Mesenchymal stem cell (in vitro differentiated cells and primary cell): ENCODE measurements at regions not wholly inside any gene's neighbourhood (a gene's known extent, or its start where the extent isn't known, plus 50 kb on each side); places are given as distances from the start of the nearest gene placed in this dataset.

Experiments used
- DNase-seq: peaks from one replicate; pipeline ENCODE4 v3.0.0-alpha.2; 2013
- H2AFZ ChIP-seq: one replicate; pipeline ENCODE4 v1.6.1; 2013; ENCODE audit warnings: low read depth, mild to moderate bottlenecking, control low read depth, inconsistent platforms, low read length, moderate library complexity
- H2AK5ac ChIP-seq: 2 replicates; pipeline ENCODE4 v1.6.1; 2013; ENCODE audit warnings: low read length, moderate library complexity, mild to moderate bottlenecking, inconsistent platforms; ENCODE audit not compliant: severe bottlenecking
- H2BK120ac ChIP-seq: one replicate; pipeline ENCODE4 v1.6.1; 2013; ENCODE audit warnings: low read depth, mild to moderate bottlenecking, inconsistent platforms, low read length, moderate library complexity
- H2BK12ac ChIP-seq, 2 experiments: one replicate each; pipeline ENCODE4 v1.6.1; 2013; ENCODE audit warnings: inconsistent platforms in 2 of 2, low read length in 2 of 2, mild to moderate bottlenecking in 2 of 2, moderate library complexity in 2 of 2, control low read depth in 1 of 2
- H2BK15ac ChIP-seq: one replicate; pipeline ENCODE4 v1.6.1; 2013; ENCODE audit warnings: mild to moderate bottlenecking, low read depth, inconsistent platforms; ENCODE audit not compliant: poor library complexity, severe bottlenecking
- H2BK5ac ChIP-seq: 2 replicates; pipeline ENCODE4 v1.6.1; 2013; ENCODE audit warnings: low read depth, mild to moderate bottlenecking, low read length, control low read depth, inconsistent platforms; ENCODE audit not compliant: poor library complexity, severe bottlenecking
- H3K14ac ChIP-seq, 2 experiments: one replicate each; pipeline ENCODE4 v1.6.1; 2013; ENCODE audit warnings: inconsistent platforms in 2 of 2, low read length in 2 of 2, control low read depth in 1 of 2, mild to moderate bottlenecking in 1 of 2, moderate library complexity in 1 of 2
- H3K18ac ChIP-seq, 2 experiments: one replicate each; pipeline ENCODE4 v1.6.1; 2013; ENCODE audit warnings: inconsistent platforms in 2 of 2, low read length in 2 of 2, control low read depth in 1 of 2, low read depth in 1 of 2, mild to moderate bottlenecking in 1 of 2
- H3K23ac ChIP-seq, 2 experiments: one replicate each; pipeline ENCODE4 v1.6.1; 2013; ENCODE audit warnings: inconsistent platforms in 2 of 2, low read length in 2 of 2, mild to moderate bottlenecking in 2 of 2, moderate library complexity in 2 of 2, control low read depth in 1 of 2
- H3K27ac ChIP-seq: 2 replicates; pipeline ENCODE4 v1.5.1; 2013; ENCODE audit warnings: mild to moderate bottlenecking, moderate library complexity, low read length, control low read depth, inconsistent platforms; ENCODE audit not compliant: poor library complexity, severe bottlenecking
- H3K27me3 ChIP-seq, 2 experiments: 2 replicates each; pipeline versions ENCODE4 v1.6.1 to v1.7.0; 2013; ENCODE audit warnings: low read length in 2 of 2, mild to moderate bottlenecking in 2 of 2, moderate library complexity in 2 of 2, control low read depth in 1 of 2, inconsistent platforms in 1 of 2; ENCODE audit not compliant: control insufficient read depth in 1 of 2, insufficient read depth in 1 of 2
- H3K36me3 ChIP-seq, 2 experiments: 2 replicates each; pipeline versions ENCODE4 v1.6.1 to v1.7.0; 2013; ENCODE audit warnings: low read length in 2 of 2, control low read depth in 1 of 2, inconsistent platforms in 1 of 2, low read depth in 1 of 2, mild to moderate bottlenecking in 1 of 2; ENCODE audit not compliant: insufficient read depth in 2 of 2, control insufficient read depth in 1 of 2
- H3K4ac ChIP-seq, 2 experiments: one replicate each; pipeline ENCODE4 v1.6.1; 2013; ENCODE audit warnings: inconsistent platforms in 2 of 2, low read length in 2 of 2, mild to moderate bottlenecking in 2 of 2, moderate library complexity in 2 of 2, control low read depth in 1 of 2, low read depth in 1 of 2
- H3K4me1 ChIP-seq: 2 replicates; pipeline ENCODE4 v1.6.1; 2013; ENCODE audit warnings: low read depth, low read length, control low read depth; ENCODE audit not compliant: control insufficient read depth, insufficient read depth
- H3K4me2 ChIP-seq: 2 replicates; pipeline ENCODE4 v1.6.1; 2013; ENCODE audit warnings: low read length, mild to moderate bottlenecking, inconsistent platforms; ENCODE audit not compliant: poor library complexity, severe bottlenecking
- H3K4me3 ChIP-seq, 2 experiments: 2 replicates each; pipeline versions ENCODE4 v1.5.1 to v1.7.0; 2013; ENCODE audit warnings: low read length in 2 of 2, mild to moderate bottlenecking in 2 of 2, control low read depth in 1 of 2, low read depth in 1 of 2; ENCODE audit not compliant: insufficient read depth in 1 of 2
- H3K79me1 ChIP-seq: replicated peaks from 2 replicates; pipeline ENCODE4 v1.6.1; 2013; ENCODE audit warnings: mild to moderate bottlenecking, control low read depth, low read length, inconsistent platforms; ENCODE audit not compliant: poor library complexity, severe bottlenecking
- H3K9ac ChIP-seq: 2 replicates; pipeline ENCODE4 v1.7.0; 2013; ENCODE audit warnings: mild to moderate bottlenecking, low read length, moderate library complexity
- H3K9me3 ChIP-seq: 2 replicates; pipeline ENCODE4 v1.7.0; 2013; ENCODE audit warnings: mild to moderate bottlenecking, low read length; ENCODE audit not compliant: control insufficient read depth
- H4K8ac ChIP-seq: one replicate; pipeline ENCODE4 v1.6.1; 2013; ENCODE audit warnings: inconsistent platforms, mild to moderate bottlenecking, low read length, moderate library complexity
- H4K91ac ChIP-seq: one replicate; pipeline ENCODE4 v1.6.1; 2013; ENCODE audit warnings: mild to moderate bottlenecking, low read length, inconsistent platforms
- WGBS: methylation state at CpG from one replicate; pipeline ENCODE4 v1.1.7; 2013; ENCODE audit warnings: mixed read lengths; 5-methylcytosine and 5-hydroxymethylcytosine counted together

DNA sequence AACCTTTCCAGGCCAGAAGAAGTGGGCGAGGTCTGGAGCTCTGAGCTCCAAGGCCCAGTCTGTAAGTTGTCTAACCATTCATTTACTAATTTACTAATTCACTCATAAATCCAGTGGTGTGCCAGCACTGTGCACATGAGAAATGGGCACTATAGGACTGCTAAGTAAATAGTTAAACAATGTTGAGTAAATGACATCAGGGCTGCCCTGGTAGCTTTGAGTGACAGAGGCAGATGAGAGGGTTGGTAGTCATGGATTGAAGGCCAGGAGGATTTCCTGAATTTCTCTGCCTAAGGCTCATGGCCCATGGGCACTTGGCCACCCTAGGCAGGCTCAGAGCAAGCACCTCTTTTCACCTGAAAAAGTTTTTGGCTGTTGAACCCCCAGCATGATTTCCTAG is 216.9 kb upstream of the RXFP2 start:
- H3K4me2 ChIP-seq, result no peak overlapping the region
- no peak overlapping the region for H2BK5ac ChIP-seq
- H4K8ac ChIP-seq, result no peak overlapping the region
- no peak overlapping the region for H3K23ac ChIP-seq
- H3K4ac ChIP-seq, result no peak overlapping the region
- no peaks in the 10 kb centered on the region for H3K9me3 ChIP-seq
- H2BK12ac ChIP-seq, result no peak overlapping the region
- no peak overlapping the region for H3K14ac ChIP-seq
- no peak overlapping the region for H2BK120ac ChIP-seq
- H3K18ac ChIP-seq, result no peak overlapping the region
- no peak overlapping the region for H3K9ac ChIP-seq
- DNase-seq, result no peak
- no peaks in the 10 kb centered on the region for H3K36me3 ChIP-seq
- H2AFZ ChIP-seq, result no peak overlapping the region
- no peaks in the 10 kb centered on the region for H3K4me1 ChIP-seq
- H3K27ac ChIP-seq, result no peak overlapping the region
- no peak overlapping the region for H3K4me3 ChIP-seq
- no peaks in the 10 kb centered on the region for H3K79me1 ChIP-seq
- no peak overlapping the region for H2BK15ac ChIP-seq
- H3K27me3 ChIP-seq, result peaks cover 0 to 9% of the 10 kb centered on the region in 2 experiments
- H4K91ac ChIP-seq, result no peak overlapping the region
- no peak overlapping the region for H2AK5ac ChIP-seq
- WGBS, result 94% methylated on average over 1 of the region's 1 CpG

DNA sequence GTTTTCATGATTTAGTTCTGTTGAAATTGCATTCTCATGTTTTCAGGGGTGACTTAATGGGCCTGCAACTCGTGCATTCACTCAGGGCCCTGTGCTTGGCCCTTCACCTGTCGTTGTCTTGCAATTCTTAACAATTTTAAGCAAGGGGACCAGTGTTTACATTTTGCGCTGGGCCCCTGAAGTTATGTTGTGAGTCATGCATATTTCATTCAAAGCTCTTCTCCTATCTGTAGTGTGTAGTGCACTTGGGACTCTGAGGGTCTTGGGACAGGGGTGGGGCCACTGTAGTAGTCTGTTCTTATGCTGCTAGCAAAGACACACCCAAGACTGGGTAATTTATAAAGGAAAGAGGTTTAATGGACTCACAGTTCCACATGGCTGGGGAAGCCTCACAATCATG is 211.2 kb upstream of the RXFP2 start:
- Histone ChIP-seq H3K14ac (no peak overlapping the region), H3K4ac (no peak overlapping the region), H3K27ac (no peak overlapping the region), H3K4me2 (no peak overlapping the region), H2AFZ (no peak overlapping the region), H3K9ac (no peak overlapping the region), H4K8ac (no peak overlapping the region), H3K9me3 (peaks cover under 1% of the 10 kb centered on the region), H2BK5ac (no peak overlapping the region), H2BK15ac (no peak overlapping the region), H2BK12ac (no peak overlapping the region), H2BK120ac (no peak overlapping the region), H3K27me3 (no peaks in the 10 kb centered on the region), H4K91ac (no peak overlapping the region), H3K79me1 (no peaks in the 10 kb centered on the region), H3K18ac (no peak overlapping the region), H3K36me3 (no peaks in the 10 kb centered on the region), H3K4me3 (no peak overlapping the region), H3K23ac (no peak overlapping the region), H2AK5ac (no peak overlapping the region), H3K4me1 (no peaks in the 10 kb centered on the region)
- DNase-seq, result no peak
- 15% methylated on average over 3 of the region's 3 CpGs for WGBS

DNA sequence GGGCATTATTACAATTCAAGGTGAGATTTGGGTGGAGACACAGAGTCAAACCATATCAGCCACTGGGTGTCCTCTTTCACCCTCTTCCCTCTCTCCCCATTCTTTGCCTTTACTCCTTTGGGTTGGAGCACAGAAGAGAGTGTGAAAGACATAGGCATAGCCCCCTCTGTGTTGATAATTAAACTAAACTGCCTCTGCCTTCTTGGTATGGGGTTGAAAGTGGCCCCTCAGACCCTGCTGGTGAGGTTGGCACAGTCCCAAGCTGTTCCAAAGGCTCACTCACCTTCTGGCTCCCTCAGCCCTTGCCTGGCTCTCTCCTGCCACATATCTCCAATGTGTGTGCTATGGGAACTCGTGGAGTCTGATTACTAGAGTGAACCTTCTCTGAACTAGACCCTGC is 210.6 kb upstream of the RXFP2 start:
- WGBS, result 58% methylated on average over 1 of the region's 1 CpG

DNA sequence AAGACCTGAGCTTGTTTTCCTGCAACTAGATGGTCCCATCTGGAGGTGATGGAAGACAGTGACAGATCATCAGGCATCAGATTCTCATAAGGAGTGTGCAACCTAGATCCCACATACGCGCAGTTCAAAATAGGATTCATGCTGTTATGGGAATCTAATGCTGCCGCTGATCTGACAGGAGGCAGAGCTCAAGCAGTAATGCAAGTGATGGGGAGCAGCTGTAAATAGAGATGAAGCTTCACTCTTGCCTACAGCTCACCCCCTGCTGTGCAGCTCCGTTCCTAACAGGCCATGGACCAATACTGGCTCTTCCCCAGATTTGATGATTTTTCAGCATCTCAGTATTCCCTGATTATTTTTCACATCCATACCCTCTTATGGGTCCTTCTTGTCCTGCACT is 208.4 kb upstream of the RXFP2 start:
- H3K23ac ChIP-seq, result no peak overlapping the region
- peaks cover 6% of the 10 kb centered on the region for H3K9me3 ChIP-seq
- H4K91ac ChIP-seq, result no peak overlapping the region
- H3K27ac ChIP-seq, result no peak overlapping the region
- H2AK5ac ChIP-seq, result no peak overlapping the region
- no peaks in the 10 kb centered on the region for H3K4me1 ChIP-seq
- no peak overlapping the region for H3K4me2 ChIP-seq
- no peak overlapping the region for H2AFZ ChIP-seq
- H3K4me3 ChIP-seq, result no peak overlapping the region
- H3K36me3 ChIP-seq, result no peaks in the 10 kb centered on the region
- H4K8ac ChIP-seq, result no peak overlapping the region
- H2BK120ac ChIP-seq, result no peak overlapping the region
- H3K18ac ChIP-seq, result no peak overlapping the region
- no peak overlapping the region for H3K14ac ChIP-seq
- no peak overlapping the region for H3K4ac ChIP-seq
- no peak overlapping the region for H2BK12ac ChIP-seq
- DNase-seq, result no peak
- H3K9ac ChIP-seq, result no peak overlapping the region
- no peak overlapping the region for H2BK5ac ChIP-seq
- H3K79me1 ChIP-seq, result no peaks in the 10 kb centered on the region
- H2BK15ac ChIP-seq, result no peak overlapping the region
- peaks cover 0 to 3% of the 10 kb centered on the region in 2 experiments for H3K27me3 ChIP-seq
- 90% methylated on average over 4 of the region's 4 CpGs for WGBS

More for the DNA sequence above, 210.6 kb upstream of the RXFP2 start:
- H3K18ac ChIP-seq, result no peak overlapping the region
- no peaks in the 10 kb centered on the region for H3K27me3 ChIP-seq
- H3K79me1 ChIP-seq, result no peaks in the 10 kb centered on the region
- H4K8ac ChIP-seq, result no peak overlapping the region
- H2BK12ac ChIP-seq, result no peak overlapping the region
- H2BK120ac ChIP-seq, result no peak overlapping the region
- no peak overlapping the region for H3K9ac ChIP-seq
- no peak overlapping the region for H4K91ac ChIP-seq
- DNase-seq, result no peak
- no peak overlapping the region for H3K27ac ChIP-seq
- no peak overlapping the region for H3K4me2 ChIP-seq
- no peak overlapping the region for H3K4ac ChIP-seq
- H3K36me3 ChIP-seq, result no peaks in the 10 kb centered on the region
- no peak overlapping the region for H3K4me3 ChIP-seq
- H2BK15ac ChIP-seq, result no peak overlapping the region
- no peak overlapping the region for H3K23ac ChIP-seq
- H3K4me1 ChIP-seq, result no peaks in the 10 kb centered on the region
- H3K14ac ChIP-seq, result no peak overlapping the region
- no peak overlapping the region for H2BK5ac ChIP-seq
- peaks cover 6% of the 10 kb centered on the region for H3K9me3 ChIP-seq
- H2AK5ac ChIP-seq, result no peak overlapping the region
- H2AFZ ChIP-seq, result no peak overlapping the region
